H1 (cell line): ENCODE measurements at regions not wholly inside any gene's neighbourhood (a gene's known extent, or its start where the extent isn't known, plus 50 kb on each side); places are given as distances from the start of the nearest gene placed in this dataset.

ENCODE experiments used
- BACH1 ChIP-seq: IDR thresholded peaks from 2 replicates; pipeline ENCODE4 v1.6.1; 2012; ENCODE audit warnings: low read length, improper control_type of control experiment
- CHD7 ChIP-seq: fragments of 300-600 bp; sonication (generic); IDR thresholded peaks from 2 replicates; pipeline ENCODE4 v1.7.1; 2012; ENCODE audit warnings: low read length, moderate library complexity, mild to moderate bottlenecking, inconsistent platforms; ENCODE audit not compliant: insufficient replicate concordance
- EZH2 ChIP-seq: fragments of 200-600 bp; sonication (generic); IDR thresholded peaks from 2 replicates; pipeline ENCODE4 v1.7.1; 2012; ENCODE audit warnings: low read depth, mild to moderate bottlenecking, moderate library complexity, low read length, inconsistent platforms; ENCODE audit not compliant: severe bottlenecking
- GTF2F1 ChIP-seq: IDR thresholded peaks from 2 replicates; pipeline ENCODE4 v1.6.1; 2012; ENCODE audit warnings: low read depth, low read length, improper control_type of control experiment, borderline replicate concordance
- JUND ChIP-seq: IDR thresholded peaks from 2 replicates; pipeline ENCODE4 v1.6.1; 2011; ENCODE audit warnings: mild to moderate bottlenecking, improper control_type of control experiment, low read length
- MAX ChIP-seq: IDR thresholded peaks from 2 replicates; pipeline ENCODE4 v1.6.1; 2012; ENCODE audit warnings: inconsistent platforms
- POLR2AphosphoS5 ChIP-seq: IDR thresholded peaks from 2 replicates; pipeline ENCODE4 v1.6.1; 2011; ENCODE audit warnings: low read depth, low read length
- SIX5 ChIP-seq: IDR thresholded peaks from 2 replicates; pipeline ENCODE4 v1.6.1; 2011; ENCODE audit warnings: mild to moderate bottlenecking, low read depth, low read length
- SP1 ChIP-seq: IDR thresholded peaks from 2 replicates; pipeline ENCODE4 v1.6.1; 2011; ENCODE audit warnings: low read depth, low read length

GRCh38 chr7:13153266-13153665 is 465.8 kb downstream of the ARL4A start (continued):
- TF ChIP-seq CHD7 (no peak), SP1 (no peak), MAX (no peak), SIX5 (no peak), EZH2 (no peak), JUND (no peak), POLR2AphosphoS5 (no peak), GTF2F1 (no peak), BACH1 (no peak)
